Activated CD8-positive, alpha-beta memory T cell treated with anti-CD3 and anti-CD28 coated beads, Interleukin-2, amount 50 U/mL, for 48 hours (primary cell): ENCODE measurements at regions not wholly inside any gene's neighbourhood (a gene's known extent, or its start where the extent isn't known, plus 50 kb on each side); places are given as distances from the start of the nearest gene placed in this dataset.

Source experiments
- DNase-seq: peaks from one replicate; pipeline ENCODE4 v3.0.0-alpha.2; 2020

GRCh38 chr19:30083125-30083681 lies 141.2 kb downstream of the URI1 start:
- no peak for DNase-seq

- DNase-seq, result no peak
These were observed 141.7 kb downstream of the URI1 start for GRCh38 chr19:30083701-30084156.

DNA sequence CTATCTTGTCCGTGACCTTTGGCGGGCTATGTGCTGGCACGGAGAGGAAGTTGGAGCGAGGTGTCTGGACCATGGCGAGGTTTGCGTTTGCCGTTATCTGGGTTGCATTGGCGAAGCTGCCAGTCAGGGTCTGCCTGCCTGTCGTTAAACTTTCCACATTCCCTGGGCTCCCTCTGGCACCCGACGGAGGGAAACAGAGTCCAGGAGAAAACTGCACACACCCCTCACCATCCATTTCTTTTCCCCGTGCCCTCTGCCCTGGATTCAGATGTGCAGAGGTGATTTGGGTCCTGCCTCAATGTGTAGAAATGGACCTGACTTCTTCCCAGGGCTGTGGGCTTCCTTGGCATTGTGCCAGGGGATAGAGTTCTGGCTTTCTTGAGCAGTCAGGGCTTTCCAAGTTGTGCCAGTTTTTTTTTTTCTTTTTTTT lies 142.4 kb downstream of the URI1 start:
- DNase-seq, result no peak

GRCh38 chr19:30085394-30085793 lies 143.4 kb downstream of the URI1 start:
- no peak for DNase-seq

DNA sequence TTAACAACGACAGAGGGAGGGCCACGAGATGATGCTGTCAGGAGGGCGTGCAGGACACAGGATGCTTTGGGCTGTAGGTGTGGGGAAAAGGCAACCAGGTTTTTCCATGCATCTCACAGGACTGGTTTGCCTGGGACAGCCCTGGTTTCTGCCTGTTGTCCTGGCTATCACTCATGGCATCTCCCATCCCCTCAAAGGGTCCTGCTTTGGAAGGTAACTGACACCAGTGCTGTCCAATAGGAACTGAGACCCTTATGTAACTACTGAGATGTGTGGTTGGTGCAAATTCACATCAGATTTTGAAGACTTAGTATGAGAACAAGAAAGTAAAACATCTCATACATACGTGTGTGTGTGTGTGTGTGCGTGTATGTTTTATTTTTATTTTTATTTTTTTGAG lies 144.2 kb downstream of the URI1 start:
- no peak for DNase-seq

GRCh38 chr19:30086916-30087315 lies 144.9 kb downstream of the URI1 start:
- no peak for DNase-seq

DNA sequence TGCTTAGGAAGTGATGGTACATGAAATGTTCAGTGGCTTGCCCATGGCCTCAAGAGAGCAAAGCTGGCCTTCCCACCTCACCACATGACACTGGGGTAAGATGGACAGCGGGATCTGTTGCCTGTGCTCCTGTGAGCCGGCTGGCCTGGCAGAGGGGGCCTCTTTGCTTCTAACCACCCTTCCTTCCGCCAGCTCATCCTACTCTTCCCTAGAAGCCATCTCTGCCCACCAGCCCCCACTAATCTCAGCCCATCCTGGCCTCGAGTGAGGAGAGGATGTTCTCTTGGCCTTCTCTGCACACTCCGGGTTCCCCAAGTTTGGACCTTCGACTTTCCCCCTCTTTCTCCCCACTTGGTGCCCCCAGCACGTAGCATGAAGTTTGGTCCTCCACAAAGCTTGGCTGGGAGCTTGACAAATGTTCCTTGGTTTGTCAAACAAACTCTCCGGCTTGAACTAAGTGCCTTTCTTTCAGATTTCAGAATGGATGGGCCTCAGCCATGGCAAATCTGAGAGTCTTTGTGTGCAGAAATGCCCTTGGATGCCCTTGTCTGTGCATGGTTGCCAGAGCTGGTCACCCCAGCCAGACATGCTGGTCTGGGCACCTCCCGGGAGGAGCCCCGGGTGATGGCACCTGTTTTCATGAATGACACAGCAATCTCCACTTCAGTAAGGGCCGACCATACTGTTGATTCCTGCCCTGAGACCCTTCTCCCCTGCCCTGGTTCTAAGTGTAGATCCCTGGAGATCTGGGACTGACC lies 145.5 kb downstream of the URI1 start:
- DNase-seq, result no peak

GRCh38 chr19:30088567-30088966 lies 146.5 kb downstream of the URI1 start:
- no peak for DNase-seq

DNA sequence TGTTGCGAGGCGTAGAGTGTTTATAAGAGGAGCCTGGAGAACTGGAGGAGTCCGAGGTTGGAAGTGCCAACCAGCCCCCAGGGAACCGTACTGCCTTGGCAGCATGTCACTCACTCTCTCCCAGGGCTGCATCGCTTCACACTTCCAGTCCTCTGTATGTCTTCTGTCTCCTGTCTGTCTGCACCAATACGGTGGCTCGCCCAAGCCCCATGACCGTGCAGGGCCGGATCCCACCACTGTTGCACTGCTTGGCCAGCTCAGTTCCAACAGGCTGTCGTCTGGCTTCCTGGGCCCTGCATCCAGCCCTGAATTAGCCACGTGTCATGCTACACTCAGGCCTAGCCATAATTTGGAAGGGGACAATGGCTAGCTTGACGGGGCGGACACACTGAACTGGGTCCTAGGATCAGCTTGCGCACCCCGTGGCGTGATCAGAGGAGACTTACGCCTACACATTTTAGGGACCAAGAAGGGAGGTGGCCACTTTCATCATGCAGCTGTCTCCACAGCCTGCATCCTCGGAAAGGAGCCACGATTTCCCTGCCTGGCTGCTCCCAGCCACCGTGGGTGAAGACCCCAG lies 147.1 kb downstream of the URI1 start:
- no peak for DNase-seq

- DNase-seq, result no peak
These were observed 148.4 kb downstream of the URI1 start for GRCh38 chr19:30090476-30090875.

DNA sequence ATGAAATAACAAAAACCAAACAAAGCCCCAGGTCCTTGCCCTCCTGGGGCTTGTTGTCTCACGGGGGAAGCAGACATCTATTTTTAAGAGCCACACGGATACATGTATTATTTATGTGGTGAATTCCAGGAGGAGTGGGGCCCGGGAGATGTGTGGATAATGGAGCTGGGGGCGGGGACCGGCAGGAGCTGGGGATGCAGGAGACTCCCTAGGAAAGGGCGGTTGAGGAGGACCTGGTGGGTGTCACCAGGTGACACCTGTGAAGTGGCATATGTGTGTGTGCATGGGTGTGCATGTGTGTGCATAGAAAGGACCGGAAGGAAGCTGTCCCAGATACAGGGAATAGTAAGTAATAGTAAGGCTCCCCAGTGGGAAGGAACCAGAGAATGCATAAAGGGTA lies 148.9 kb downstream of the URI1 start:
- DNase-seq, result no peak

DNA sequence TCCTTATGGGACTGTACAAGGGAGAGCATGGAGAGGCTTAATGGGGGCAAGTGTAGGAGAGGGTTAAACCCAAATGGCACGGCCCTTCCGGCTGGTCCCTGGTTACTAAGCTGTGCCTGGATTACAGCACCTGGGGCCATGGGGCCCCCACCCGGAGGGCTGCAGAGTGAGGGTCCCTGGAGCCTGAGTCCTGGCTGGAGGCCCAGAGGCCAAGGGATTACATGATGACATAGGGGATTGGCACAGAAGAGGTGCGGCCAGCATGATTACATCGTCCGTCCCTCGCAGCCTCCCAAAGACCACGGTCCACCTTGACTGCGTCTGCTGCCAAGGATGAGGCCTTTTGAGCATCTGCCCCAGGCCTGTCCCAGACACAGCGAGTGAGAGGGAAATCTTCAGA lies 149.4 kb downstream of the URI1 start:
- no peak for DNase-seq

DNA sequence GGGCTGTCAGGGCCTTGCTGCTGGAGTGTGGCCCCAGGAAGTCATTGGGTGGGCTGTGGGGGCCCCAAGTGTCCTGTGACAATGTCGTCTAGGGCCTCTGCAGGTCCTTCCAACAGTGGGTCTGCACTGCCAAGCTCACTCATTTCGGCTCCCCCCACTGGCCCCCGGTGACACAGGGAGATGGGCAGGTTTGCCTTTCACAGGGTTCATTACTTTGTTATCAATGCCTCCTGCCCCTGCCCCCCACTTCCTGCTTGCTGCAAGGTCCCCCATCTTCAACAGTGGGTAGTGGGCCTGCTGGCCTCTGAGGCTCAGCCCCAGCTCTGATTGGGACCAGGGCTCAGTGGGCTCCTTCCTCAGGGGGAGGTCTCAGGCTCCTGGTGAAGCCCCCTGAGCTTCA lies 149.8 kb downstream of the URI1 start:
- no peak for DNase-seq

DNA sequence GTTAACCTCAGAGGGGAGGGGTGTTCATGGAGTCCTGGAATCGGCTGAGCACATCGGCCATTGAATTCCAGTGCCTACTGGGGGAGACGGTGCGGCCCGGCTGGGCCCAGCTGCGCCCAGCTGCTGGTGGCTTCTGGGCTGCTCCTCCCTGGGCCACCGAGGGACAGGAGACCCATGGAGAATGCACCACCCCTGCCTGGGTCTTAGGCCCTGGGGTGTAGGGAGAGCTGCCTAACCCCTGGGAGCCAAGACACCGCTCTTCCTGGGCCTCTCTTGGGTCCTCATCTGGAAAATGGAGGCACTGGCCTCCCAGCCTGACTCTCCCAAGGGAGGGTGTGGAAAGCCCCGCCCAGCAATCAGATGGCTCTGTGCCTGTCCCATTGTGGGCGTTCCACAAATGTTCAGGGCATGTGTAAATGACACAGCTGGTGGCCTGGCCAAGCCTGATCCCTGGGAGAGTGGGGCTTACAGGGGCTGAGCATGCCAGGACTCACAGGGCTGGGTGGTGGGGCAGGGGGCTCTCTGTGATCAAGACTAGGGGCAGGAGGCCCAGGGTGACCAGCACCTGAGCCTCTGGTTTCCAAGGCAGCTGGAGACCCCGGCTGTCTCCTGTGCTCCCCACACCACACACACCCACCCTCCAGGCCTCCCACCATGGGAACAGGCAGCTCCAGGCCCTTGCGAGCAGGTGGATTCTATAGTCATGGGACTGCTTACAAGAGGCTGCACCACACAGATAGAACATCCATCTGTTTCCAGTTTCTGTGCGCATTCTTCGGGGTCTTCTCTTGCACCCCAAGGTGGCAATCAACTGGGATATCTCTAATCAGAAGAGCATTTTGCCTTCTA lies 150.9 kb downstream of the URI1 start:
- no peak for DNase-seq

- no peak for DNase-seq
These were observed 152.1 kb downstream of the URI1 start for GRCh38 chr19:30093966-30094755.

GRCh38 chr19:30094756-30095140 lies 152.7 kb downstream of the URI1 start:
- DNase-seq, result no peak

DNA sequence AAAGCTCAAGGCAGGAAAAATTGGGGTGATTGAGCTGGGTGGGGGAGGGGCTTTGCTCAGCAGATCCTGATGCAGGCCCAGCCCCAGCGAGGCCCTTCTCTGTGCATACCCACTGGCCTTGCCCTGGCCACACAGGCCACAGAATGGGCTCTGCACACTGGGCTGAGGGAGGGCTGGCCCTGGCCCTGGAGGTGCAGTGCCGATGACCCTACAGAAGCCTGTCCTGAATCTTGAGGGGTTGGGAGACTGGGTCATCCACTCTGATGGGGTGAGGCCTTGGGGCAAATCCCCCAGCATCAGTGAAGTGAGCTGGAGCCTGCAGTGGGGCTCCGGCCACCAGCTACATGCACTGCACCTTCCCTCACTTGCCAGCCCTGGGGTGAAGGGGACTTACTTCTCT lies 153.1 kb downstream of the URI1 start:
- DNase-seq, result no peak

GRCh38 chr19:30096596-30097370 lies 154.7 kb downstream of the URI1 start:
- no peak for DNase-seq

GRCh38 chr19:30097746-30098280 lies 155.8 kb downstream of the URI1 start:
- no peak for DNase-seq

- no peak for DNase-seq
These were observed 160.2 kb downstream of the URI1 start for GRCh38 chr19:30102239-30102638.

GRCh38 chr19:30102666-30103065 lies 160.6 kb downstream of the URI1 start:
- no peak for DNase-seq

DNA sequence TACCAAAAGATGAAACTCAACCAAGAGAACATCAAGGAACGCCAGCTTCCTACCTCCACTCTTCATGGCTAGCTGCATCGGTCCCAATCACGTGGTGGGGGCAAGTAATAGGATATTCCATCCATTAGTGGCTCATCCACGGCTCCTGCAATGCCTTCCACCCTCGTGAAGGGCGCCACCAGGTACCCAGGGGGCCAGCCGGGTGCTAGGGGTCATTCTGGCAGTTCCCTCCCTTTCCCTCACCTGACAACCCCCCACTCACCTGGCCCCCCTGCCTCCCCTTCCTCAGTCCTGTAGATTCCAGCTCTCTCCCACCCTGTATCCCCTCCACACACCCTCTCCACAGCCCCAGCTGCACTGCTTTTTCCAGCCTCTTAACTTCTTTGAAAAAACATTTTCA lies 161.9 kb downstream of the URI1 start:
- no peak for DNase-seq
